GM18868 (cell line): ENCODE measurements at regions not wholly inside any gene's neighbourhood (a gene's known extent, or its start where the extent isn't known, plus 50 kb on each side); places are given as distances from the start of the nearest gene placed in this dataset.
"Not testable (repeated sequence)": the region's sequence is repeated elsewhere in the genome, so short reads cannot be mapped to it uniquely, and the experiment has no call there.

ENCODE experiments used
- ATAC-seq: cut with Tn5 transposase; IDR thresholded peaks from one replicate; pipeline ENCODE4 v1.9.1; 2021; ENCODE audit warnings: mild to moderate bottlenecking, moderate library complexity; ENCODE audit not compliant: unreplicated experiment

- ATAC-seq = no peak
Observed at GRCh38 chr1:175265091-175265490, 72.5 kb upstream of the KIAA0040 start.

DNA sequence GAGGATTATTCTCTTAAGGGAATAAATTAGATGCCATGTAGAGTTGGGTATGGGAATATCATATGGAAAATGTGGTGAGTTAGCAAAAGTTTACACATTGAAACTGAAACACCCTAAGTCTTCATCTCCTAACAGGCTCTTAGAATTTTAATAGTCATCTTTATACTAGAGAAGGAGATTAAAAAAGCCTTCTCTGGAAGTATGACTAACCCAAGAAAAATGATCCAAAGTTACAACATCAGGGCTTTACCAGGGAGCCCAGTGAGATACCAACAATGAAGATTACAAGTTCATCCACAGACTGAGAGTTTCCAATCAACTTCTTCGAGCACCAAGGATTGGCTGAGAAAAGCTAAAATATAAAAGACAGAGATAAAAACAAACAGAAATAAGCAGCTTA is 70.0 kb upstream of the KIAA0040 start:
- ATAC-seq = no peak

- ATAC-seq = not testable (repeated sequence)
Observed at GRCh38 chr1:175256246-175256645, 63.7 kb upstream of the KIAA0040 start.

GRCh38 chr1:175254190-175254589 is 61.6 kb upstream of the KIAA0040 start:
- no peak for ATAC-seq

- peak; percentile 76 for ATAC-seq
Observed at GRCh38 chr1:175252561-175252960, 60.0 kb upstream of the KIAA0040 start.

GRCh38 chr1:175250027-175250426 is 57.5 kb upstream of the KIAA0040 start:
- ATAC-seq = no peak

- not testable (repeated sequence) for ATAC-seq
Observed at GRCh38 chr1:175248036-175248435, 55.5 kb upstream of the KIAA0040 start.

GRCh38 chr1:175247056-175247455 is 54.5 kb upstream of the KIAA0040 start:
- not testable (repeated sequence) for ATAC-seq

GRCh38 chr1:175245324-175245723 is 52.7 kb upstream of the KIAA0040 start:
- ATAC-seq = no peak

GRCh38 chr1:175244206-175244605 is 51.6 kb upstream of the KIAA0040 start:
- ATAC-seq = no peak
